Fibroblast of skin of right biceps (primary cell): ENCODE measurements at regions not wholly inside any gene's neighbourhood (a gene's known extent, or its start where the extent isn't known, plus 50 kb on each side); places are given as distances from the start of the nearest gene placed in this dataset.
"Not testable (repeated sequence)": the region's sequence is repeated elsewhere in the genome, so short reads cannot be mapped to it uniquely, and the experiment has no call there.

Experiments used
- DNase-seq: peaks from one replicate; pipeline ENCODE4 v3.0.0-alpha.2; 2013

- DNase-seq = peak; percentile 54
Observed at GRCh38 chr2:75432761-75433361, 127.9 kb downstream of the EVA1A start.

DNA sequence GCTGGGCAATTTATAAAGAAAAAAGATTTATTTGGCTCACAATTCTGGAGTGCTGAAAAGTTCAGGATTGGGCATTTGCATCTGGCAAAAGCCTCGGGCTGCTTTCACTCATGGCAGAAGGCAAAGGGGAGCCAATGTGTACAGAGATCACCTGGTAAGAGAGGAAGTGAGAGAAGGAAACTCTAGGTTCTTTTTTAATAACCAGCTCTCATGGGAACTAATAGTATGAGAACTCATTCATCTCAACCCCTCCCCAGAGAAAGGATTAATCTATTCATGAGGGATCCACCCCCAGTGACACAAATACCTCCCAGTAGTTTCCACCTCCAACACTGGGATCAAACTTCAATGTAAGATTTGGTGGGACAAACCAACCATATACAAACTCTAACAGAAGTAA, 129.0 kb downstream of the EVA1A start:
- no peak for DNase-seq

DNA sequence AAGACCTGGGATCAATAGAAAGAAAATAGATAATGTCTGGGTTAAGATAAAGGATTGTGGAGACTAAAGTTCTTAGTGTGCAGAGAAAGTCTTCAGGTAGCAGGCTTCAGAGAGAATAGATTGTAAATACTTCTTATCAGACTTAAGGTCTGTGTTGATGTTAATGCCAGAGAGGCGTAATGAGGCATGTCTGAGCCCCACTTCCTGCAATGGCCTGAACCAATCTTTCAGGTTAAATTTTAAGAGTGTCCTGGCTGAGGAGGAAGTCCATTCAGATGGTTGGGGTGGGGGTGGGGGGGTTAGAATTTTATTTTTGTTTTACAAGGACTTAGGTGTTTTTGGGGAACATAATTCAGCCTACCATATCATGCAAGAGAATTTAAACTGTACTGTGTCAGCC, 129.5 kb downstream of the EVA1A start:
- DNase-seq = no peak

- not testable (repeated sequence) for DNase-seq
Observed at GRCh38 chr2:75430449-75430848, 130.3 kb downstream of the EVA1A start.

DNA sequence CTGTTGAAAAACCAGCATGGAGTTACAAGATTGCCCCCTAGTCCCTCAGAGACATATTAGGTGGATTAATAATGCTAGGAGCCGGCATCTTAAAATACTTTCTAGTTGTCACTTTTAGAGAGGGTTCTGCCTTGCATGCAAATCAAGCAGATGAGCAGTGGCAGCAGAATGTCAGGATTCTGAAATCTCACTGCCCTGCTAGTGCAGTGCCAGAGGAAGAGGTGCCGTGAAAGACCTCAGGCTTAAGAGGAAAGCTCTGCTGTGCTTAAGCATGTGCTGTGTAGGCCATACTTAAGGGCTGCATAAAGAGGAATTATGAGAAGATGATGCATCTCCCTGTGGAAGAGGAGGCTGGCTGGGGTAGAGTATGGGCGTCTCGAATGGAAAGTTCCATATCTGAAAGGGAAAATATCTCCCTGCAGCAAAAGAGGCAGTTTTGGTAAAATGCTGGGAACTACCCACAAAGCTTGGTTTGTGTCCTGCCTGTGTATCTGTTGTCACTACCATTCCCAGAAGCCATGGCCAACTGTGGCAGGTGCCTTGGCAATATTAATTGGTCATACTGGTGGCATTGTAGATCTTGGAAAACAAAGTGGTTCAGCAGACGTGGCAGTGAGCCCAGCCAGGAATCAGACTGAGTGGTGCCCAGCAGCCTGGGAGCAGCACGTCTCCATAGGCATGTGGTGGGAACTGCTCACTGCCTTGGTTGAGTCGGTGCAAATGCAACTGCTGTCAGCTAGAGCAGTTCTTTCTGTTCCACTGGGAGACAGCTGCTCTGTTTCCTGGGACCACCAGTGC, 131.9 kb downstream of the EVA1A start:
- DNase-seq = no peak

GRCh38 chr2:75428060-75428459, 132.7 kb downstream of the EVA1A start:
- no peak for DNase-seq

DNA sequence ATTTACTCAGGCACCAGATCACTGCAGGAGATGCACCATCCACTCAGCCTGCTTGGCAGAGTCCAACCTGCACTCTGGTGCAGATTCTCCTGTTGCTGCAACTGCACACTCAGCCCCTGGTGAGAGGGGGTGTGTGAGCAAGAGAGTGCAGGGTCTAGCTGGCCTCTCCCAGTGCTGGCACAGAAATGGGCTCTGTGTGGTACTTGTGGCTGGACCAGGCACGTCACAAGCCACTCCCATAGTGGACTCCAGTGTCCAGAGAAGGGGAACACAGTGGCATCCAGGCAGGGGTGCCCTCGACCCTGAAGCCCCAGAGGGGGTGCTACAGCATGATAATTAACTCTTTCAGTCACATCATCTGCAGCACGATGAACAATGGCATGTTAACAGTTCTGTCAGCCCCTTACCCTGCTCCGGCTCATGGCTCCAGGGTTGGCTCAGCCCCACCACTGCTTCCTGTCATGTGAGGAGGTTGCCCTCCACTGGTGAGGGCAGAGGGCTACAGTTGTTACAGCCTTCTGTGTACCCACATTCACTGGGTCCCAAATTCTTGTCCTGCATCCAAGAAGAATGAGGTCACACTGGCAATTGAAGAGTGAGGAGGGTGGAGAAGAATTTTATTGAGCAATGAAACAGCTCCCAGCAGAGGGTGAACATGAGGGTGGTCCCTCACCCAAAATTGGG, 135.7 kb downstream of the EVA1A start:
- peak; percentile 45 for DNase-seq

DNA sequence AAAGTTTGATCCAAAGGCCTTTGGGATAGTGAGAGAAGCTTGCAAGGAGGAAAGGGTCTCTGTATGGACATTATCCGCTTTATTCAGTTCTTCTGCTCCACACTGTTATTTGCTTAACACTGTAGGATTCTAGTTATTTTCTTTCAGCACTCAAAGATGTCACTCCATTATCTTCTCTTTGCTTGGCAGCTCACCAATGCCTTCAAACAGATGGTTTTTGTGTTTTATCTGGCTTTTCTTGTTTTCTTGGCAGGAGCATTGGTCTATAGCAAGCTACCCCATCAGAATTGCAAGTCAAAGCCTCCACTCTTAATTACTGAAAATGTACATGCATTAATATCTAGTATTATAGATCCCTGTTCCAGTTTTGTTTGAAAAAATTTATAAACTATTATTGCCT, 138.8 kb downstream of the EVA1A start:
- no peak for DNase-seq

DNA sequence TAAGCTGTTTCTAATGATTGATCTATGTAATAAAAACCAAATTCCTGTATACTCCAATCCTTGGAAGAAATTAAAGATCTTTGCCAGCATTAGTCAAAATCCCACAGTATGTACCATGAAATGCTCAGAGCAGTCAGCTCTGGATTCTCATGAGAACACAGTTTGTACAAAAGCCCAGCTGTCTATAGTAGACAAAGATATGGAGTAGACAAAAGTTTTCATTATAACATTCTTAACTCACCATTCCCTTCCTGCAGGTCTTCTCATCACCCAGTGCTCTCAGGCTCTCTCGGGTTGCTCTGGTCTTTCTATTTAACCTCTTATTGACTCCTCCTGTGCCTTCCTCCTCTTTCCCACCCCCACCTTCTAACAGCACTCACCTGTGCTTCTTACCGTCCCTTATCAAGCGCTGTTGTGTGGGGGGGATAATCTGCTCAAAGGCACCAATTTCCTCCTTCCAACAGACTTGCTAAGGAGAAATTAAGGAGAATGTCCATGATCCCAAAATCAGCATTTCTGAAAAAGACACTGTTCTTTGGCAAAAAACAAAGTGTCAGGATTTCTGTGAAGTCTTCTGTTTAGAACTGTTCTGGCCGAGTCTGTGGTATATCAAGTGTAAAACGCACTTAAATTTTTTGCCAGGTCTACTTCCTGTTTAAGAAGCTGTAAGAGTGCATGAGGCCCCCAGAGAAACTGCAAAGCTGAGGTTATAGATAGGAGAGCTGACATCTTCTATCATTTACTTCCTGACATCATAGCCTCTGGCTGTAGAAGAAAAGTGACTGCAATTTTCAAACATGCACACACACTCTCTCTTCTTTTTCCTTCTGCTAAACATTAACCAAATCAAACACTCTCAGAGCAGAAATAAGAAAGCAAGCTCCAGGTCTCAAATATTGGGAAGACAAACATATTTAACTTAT, 144.1 kb downstream of the EVA1A start:
- no peak for DNase-seq

DNA sequence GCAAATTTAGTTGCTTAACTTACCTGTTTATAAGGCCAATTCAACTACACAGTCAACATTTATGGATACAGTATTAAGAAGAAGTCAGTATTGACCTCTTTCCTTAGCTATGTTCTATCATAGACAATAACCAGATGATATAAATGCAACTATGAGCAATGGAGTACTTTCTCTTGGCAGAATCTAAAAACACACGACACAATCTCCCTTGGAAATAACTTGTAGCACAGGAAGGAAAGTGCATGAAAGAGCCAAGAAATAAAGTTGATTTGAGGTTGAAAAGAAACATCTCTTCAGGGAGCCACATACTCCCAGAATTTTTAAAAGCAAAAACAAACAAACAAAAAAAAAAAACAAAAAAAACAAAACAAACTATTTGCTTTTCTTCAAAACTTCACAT, 145.0 kb downstream of the EVA1A start:
- no peak for DNase-seq

DNA sequence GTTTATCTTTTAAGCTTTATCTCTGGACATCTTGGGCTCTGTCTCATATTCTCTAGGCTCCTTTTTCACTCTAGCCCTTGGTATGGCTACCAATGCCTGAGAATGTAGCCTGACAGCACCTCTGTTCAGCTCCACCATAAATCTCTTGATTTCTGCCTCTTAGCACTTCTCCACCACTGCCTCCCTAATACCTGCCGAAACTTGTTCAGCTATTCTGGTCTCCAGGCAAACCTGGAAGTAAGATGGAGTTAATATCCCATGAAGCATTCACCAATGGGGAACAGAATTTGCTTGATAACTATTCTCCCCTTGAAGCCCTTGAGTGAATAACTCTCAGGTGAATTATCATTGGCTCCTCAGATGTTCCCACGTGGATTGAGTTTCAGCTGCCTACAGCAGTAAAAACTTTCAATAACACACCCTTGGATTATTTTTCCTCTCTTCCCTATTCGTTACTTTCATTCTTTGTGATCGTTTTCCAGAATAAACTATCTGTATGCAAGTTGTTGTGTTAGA, 145.6 kb downstream of the EVA1A start:
- DNase-seq = no peak

DNA sequence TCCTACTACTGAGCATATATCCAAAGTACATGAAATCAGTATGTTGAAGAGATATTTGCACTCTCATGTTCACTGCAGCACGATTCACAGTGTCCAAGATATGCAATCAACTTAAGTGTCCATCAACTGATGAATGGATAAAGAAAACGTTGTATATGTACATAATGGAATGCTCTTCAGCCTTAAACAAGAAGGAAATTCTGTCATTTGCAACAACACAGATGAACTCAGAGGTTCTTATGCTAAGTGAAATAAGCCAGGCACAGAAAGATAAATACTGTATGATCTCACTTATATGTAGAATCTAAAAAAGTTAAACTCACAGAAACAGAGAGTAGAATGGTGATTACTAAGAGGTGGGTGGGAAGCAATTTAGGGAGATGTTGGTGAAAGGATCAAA, 149.2 kb downstream of the EVA1A start:
- DNase-seq = no peak

GRCh38 chr2:75410702-75411101, 150.0 kb downstream of the EVA1A start:
- DNase-seq = no peak

GRCh38 chr2:75408771-75409170, 152.0 kb downstream of the EVA1A start:
- DNase-seq = no peak

DNA sequence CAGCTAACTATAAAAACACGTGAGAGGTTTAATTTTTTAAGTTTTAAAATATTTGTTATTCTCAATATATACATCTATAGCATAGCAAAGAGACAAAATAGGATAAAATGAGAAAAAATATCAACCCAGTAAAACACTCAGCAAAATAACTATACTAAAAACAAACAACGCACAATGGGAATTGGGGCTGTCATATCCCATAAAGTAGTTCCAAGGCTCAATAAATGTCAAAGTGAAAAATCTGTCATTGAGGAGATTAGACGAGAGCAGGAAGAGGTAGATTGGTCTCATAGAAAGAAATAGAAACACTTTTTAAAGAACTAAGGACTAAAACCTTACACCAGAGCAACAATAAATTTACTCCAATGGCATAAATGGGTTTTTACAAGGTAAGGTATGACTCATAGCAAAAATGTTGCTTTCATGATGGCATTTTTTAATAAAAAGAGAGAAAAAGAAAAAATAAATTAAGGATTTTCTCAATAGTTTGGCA, 153.7 kb downstream of the EVA1A start:
- no peak for DNase-seq

DNA sequence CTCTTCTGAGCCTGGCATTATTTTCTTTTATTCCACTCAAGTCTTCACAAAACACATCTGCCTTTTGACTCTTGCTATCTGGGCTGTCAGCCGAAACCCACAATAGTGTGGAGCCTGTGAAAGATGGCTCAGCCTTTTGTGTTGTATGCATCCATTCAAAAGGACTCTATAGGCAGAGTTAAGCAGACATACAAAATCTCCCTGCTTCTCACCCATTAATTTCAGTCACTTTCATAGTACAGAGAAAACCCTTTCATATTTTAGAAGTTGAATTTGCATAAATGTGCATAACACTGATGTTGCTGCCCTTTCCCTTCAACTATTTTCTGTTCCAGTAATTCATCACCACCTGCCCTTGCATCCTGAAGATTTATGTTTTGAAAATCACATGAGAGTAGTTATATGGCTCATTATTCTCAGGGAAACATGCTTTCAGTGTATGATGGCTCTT, 154.6 kb downstream of the EVA1A start:
- DNase-seq = no peak

GRCh38 chr2:75405000-75405399, 155.7 kb downstream of the EVA1A start:
- DNase-seq = no peak

DNA sequence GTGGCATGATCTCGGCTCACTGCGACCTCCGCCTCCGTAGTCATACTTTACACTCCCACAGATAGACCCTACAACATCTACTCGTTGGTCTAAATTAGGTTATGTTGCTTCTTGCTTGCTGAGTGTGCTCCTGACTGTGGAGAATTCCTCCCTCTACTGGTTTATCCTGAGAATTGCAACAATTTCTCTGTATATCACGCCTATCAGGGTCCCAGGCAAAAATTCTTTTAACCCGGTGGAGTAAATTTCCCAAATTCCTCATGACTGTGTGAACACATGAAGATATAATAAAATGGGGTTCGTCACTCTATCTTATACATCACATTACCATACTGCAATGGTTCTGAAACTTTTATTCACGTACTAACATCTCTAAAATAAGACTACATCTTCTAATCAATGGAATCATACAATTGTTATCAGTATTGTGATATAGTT, 156.7 kb downstream of the EVA1A start:
- DNase-seq = peak; percentile 61

DNA sequence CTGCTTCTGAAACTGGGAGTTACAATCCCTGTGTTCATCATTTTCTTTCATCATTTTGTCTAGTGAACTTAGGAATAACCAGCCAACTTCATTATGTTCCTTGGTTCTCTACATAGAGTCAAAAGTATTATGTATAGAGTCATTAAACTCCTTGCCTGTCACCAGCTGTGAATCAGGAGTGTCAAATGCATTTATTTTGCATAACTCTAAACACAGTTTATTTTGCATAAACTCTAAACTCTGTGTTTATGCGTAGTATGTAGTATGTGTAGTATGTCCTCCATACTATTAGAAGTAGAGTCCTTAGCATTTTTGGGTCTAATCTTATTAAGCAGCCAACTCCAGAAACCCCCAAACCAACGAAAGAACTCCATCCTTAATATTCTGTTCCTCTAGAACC, 164.4 kb downstream of the EVA1A start:
- no peak for DNase-seq

- DNase-seq = peak; percentile 8
Observed at GRCh38 chr2:75394764-75395163, 166.0 kb downstream of the EVA1A start.

GRCh38 chr2:75390169-75390568, 170.6 kb downstream of the EVA1A start:
- DNase-seq = no peak

DNA sequence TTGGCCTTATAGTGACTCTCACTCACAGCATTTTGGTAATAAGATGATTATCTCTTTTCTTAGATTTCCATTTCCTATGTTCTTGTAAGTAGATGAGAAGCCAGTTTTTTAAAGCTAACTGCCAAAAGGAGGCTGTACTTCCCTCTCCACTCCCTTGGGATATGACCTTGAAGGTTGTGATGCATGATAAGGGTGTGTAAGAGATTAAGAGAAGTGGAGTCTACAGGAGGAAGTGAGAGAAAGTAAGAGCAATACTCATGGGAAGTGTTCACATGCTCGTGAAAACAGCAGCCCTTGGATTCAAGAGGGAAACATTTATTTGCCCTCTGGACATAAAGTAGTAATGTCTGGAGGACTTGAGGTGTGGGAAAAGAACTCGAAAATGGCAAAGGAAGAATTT, 171.5 kb downstream of the EVA1A start:
- DNase-seq = no peak
